Left lung (tissue), 4 donors: ENCODE measurements at regions not wholly inside any gene's neighbourhood (a gene's known extent, or its start where the extent isn't known, plus 50 kb on each side); places are given as distances from the start of the nearest gene placed in this dataset.

Experiments used
- ATAC-seq: fragments of 200-7000 bp; cut with Tn5 transposase; one replicate; pipeline ENCODE4 v1.9.1; 2020; ENCODE audit warnings: moderate library complexity
- DNase-seq, 4 donors: peaks; one replicate each; pipeline ENCODE4 v3.0.0-alpha.2; 2013 to 2020
- H3K27ac ChIP-seq, 2 donors: fragments of 200-600 bp; sonication (generic) in 1 of 2; one replicate each; pipeline versions ENCODE4 v1.5.0 to v1.8.0; 2020 to 2021
- H3K27me3 ChIP-seq, 2 donors: fragments of 200-600 bp; sonication (generic) in 1 of 2; one replicate each; pipeline versions ENCODE4 v1.5.0 to v1.8.0; 2020 to 2021
- H3K36me3 ChIP-seq, 2 donors: fragments of 200-600 bp; sonication (generic) in 1 of 2; one replicate each; pipeline versions ENCODE4 v1.5.0 to v1.8.0; 2020 to 2021
- H3K4me1 ChIP-seq, 2 donors: fragments of 200-600 bp; one replicate each; pipeline ENCODE4 v1.8.0; 2021
- H3K4me3 ChIP-seq, 2 donors: fragments of 200-600 bp; sonication (generic) in 1 of 2; one replicate each; pipeline versions ENCODE4 v1.5.0 to v1.8.0; 2020 to 2021; ENCODE audit warnings: mild to moderate bottlenecking in 1 of 2
- H3K9me3 ChIP-seq, 2 donors: fragments of 200-600 bp; sonication (generic) in 1 of 2; one replicate each; pipeline versions ENCODE4 v1.5.0 to v1.8.0; 2020 to 2021
- intact Hi-C, 2 donors: fragments of 100-400 bp; cut with DNase I; formaldehyde crosslinking; loops; one replicate each; pipeline versions ENCODE4 v1.11.2 to v1.14.2; 2022
- TF ChIP-seq, protein P1 (sequence below), 2 donors: fragments of 200-600 bp; sonication (generic) in 1 of 2; IDR thresholded peaks; one replicate each; pipeline versions ENCODE4 v1.5.0 to v1.8.0; 2021; ENCODE audit warnings: antibody characterized with exemption in 2 of 2
- donor health status: DM: no; HTN: yes; CAD: no.
- donor health status: DM: no; HTN: no; CAD: no.

DNA sequence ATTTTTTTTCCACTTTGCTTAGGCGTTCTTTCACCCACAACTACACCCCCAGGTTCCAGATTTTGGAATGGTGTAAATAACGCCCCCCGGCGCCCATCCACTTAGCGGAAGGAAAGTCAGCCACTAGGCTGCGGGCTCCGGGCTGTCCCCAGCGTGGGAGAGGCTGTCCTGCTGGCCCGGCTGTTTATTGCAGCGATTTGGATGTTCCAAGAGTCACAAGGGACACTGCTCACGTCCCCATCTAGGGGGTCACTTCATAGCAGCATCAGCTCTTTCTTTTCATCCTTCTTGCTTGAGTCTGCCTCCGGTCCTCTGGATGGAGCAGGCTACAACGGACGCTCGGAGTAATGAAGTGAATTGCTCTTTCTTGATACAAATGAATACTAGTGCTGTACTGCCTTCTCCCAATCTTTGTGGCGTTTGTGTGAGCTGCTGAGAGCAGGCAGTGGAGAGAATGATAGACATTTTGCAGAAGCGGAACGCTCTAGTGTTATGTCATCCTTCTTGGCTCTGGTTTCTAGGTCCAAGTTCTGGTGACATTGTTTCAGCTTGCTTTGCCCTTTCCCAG lies 50.7 kb upstream of the PAIP2B start:
- ATAC-seq (peak; percentile 7), DNase-seq (peak in 2 of 4 donors; percentile 24 to 35)
- intact Hi-C loops = no loop called here
- H3K27ac ChIP-seq = no peak overlapping the region
- H3K4me1 ChIP-seq = peaks cover 0 to 19% of the 10 kb centered on the region in 2 donors
- peaks cover 19 to 95% of the 10 kb centered on the region in 2 donors for H3K27me3 ChIP-seq
- TF ChIP-seq, protein P1, sequence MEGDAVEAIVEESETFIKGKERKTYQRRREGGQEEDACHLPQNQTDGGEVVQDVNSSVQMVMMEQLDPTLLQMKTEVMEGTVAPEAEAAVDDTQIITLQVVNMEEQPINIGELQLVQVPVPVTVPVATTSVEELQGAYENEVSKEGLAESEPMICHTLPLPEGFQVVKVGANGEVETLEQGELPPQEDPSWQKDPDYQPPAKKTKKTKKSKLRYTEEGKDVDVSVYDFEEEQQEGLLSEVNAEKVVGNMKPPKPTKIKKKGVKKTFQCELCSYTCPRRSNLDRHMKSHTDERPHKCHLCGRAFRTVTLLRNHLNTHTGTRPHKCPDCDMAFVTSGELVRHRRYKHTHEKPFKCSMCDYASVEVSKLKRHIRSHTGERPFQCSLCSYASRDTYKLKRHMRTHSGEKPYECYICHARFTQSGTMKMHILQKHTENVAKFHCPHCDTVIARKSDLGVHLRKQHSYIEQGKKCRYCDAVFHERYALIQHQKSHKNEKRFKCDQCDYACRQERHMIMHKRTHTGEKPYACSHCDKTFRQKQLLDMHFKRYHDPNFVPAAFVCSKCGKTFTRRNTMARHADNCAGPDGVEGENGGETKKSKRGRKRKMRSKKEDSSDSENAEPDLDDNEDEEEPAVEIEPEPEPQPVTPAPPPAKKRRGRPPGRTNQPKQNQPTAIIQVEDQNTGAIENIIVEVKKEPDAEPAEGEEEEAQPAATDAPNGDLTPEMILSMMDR (IDR thresholded peaks at IDR 0.05) = peak; percentile 16 to 25
- H3K9me3 ChIP-seq = no peaks in the 10 kb centered on the region
- peak overlapping the region; percentile 50 to 55 for H3K4me3 ChIP-seq
- no peaks in the 10 kb centered on the region for H3K36me3 ChIP-seq

DNA sequence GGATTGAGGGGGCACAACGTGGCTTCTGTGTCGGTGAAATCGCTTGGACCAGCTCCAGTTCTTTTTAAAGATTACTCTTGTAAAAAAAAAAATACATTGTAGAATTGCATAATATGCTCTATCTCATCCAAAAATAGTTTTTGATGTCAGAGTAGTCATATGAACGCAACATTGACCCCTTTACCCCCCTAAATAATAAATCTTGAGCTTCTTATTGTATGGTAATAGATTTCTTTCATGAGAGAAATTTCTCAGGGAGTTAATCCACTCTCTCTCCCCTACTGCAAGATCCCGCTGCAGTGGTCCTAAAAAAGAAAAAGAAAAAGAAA lies 50.2 kb upstream of the PAIP2B start:
- peak overlapping the region; percentile 9 to 24 for H3K27ac ChIP-seq
- ATAC-seq = no peak
- no peaks in the 10 kb centered on the region for H3K36me3 ChIP-seq
- no peak for DNase-seq
- TF ChIP-seq, protein P1 (IDR thresholded peaks at IDR 0.05) = no peak
- no peaks in the 10 kb centered on the region for H3K9me3 ChIP-seq
- H3K4me3 ChIP-seq = peak overlapping the region; percentile 50 to 55
- intact Hi-C loops = no loop called here
- H3K4me1 ChIP-seq = peaks cover 0 to 19% of the 10 kb centered on the region in 2 donors
- H3K27me3 ChIP-seq = peaks cover 19 to 94% of the 10 kb centered on the region in 2 donors

DNA sequence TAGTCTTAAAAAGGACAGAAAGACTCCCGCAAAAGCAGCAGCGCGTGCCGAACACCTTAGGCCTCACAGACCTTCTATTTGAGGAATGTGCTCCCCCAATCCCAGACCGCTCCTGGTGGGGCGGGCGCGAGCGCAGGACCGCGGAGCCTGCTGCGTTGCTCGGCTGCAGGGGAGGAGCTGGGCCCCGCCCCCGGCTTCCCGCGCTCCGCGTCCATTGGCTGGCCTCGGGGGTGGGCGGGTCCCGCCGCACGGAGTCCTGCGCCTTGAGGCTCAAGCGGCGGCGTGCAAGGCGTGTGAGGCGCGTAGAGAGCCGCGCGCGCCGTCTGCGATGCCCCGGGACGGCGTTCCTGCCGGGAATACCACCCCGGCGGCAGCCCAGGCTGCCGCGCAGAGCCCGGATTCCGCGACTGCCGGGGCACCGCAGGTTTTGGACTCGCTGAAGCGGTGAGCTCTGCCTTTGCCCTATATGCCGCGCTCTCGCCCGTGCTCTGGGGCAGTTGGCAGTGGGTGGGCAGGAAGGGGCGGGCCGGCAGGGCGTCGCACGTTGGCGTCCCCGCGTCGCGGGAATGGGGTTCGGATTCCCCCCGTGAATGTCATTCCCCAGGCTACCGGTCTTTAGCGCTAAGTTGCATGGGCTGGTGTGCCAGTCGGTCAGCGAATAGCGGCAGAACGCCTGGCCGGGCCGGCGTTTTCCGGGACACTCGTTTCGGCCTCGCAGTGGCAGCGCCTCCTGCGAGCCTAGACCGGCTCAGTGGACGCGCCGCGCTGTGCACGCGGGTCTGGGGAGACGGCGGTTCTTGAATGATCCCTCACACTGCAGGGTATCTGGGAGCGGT lies 49.6 kb upstream of the PAIP2B start:
- Histone ChIP-seq H3K27me3 (peaks cover 19 to 92% of the 10 kb centered on the region in 2 donors), H3K9me3 (no peaks in the 10 kb centered on the region), H3K4me3 (peak overlapping the region; percentile 50 to 55), H3K4me1 (peaks cover 0 to 19% of the 10 kb centered on the region in 2 donors), H3K27ac (peak overlapping the region; percentile 9 to 24), H3K36me3 (no peaks in the 10 kb centered on the region)
- peak; percentile 47 to 96 (median 83) for DNase-seq
- intact Hi-C loops = no loop called here
- TF ChIP-seq, protein P1 (IDR thresholded peaks at IDR 0.05) = no peak
- peak; percentile 100 for ATAC-seq
